ENCODE measurements at regions not wholly inside any gene's neighbourhood (a gene's known extent, or its start where the extent isn't known, plus 50 kb on each side); places are given as distances from the start of the nearest gene placed in this dataset.

GRCh38 chr16:6625606-6626005 lies 707.0 kb upstream of the RBFOX1 start:
- H3K9ac ChIP-seq (ENCODE audit: low read length), result no peak overlapping the region
- H3K4me3 ChIP-seq (ENCODE audit: low read length), result no peak overlapping the region
- no peaks in the 10 kb centered on the region for H4K20me1 ChIP-seq (ENCODE audit: insufficient read depth, low read length)
- no peaks in the 10 kb centered on the region for H3K27me3 ChIP-seq (ENCODE audit: low read depth, low read length)
- H3K9me3 ChIP-seq (ENCODE audit: insufficient read depth, low read length), result no peaks in the 10 kb centered on the region
- no peak overlapping the region for H3K4me2 ChIP-seq (ENCODE audit: low read length)
- H3K27ac ChIP-seq (ENCODE audit: low read length), result no peak overlapping the region
- TF ChIP-seq CTCF (IDR thresholded peaks at IDR 0.05; ENCODE audit: low read depth, low read length), result no peak
- TF ChIP-seq EZH2phosphoT487 (IDR thresholded peaks at IDR 0.05; ENCODE audit: low read depth), result no peak
- no peaks in the 10 kb centered on the region for H3K79me2 ChIP-seq (ENCODE audit: low read length)
- H3K36me3 ChIP-seq (replicated peaks; ENCODE audit: low read depth, low read length), result no peaks in the 10 kb centered on the region
- H3K4me1 ChIP-seq (ENCODE audit: low read length), result no peaks in the 10 kb centered on the region
- H2AFZ ChIP-seq (ENCODE audit: low read depth, low read length), result no peak overlapping the region

GRCh38 chr16:6618874-6619273 lies 713.8 kb upstream of the RBFOX1 start:
- no peak for TF ChIP-seq EZH2phosphoT487 (IDR thresholded peaks at IDR 0.05; ENCODE audit: low read depth)
- no peak for TF ChIP-seq CTCF (IDR thresholded peaks at IDR 0.05; ENCODE audit: low read depth, low read length)
- H2AFZ ChIP-seq (ENCODE audit: low read depth, low read length), result no peak overlapping the region
- no peaks in the 10 kb centered on the region for H3K27me3 ChIP-seq (ENCODE audit: low read depth, low read length)
- H3K79me2 ChIP-seq (ENCODE audit: low read length), result no peaks in the 10 kb centered on the region
- no peaks in the 10 kb centered on the region for H4K20me1 ChIP-seq (ENCODE audit: insufficient read depth, low read length)
- no peak overlapping the region for H3K4me3 ChIP-seq (ENCODE audit: low read length)
- no peak overlapping the region for H3K27ac ChIP-seq (ENCODE audit: low read length)
- no peaks in the 10 kb centered on the region for H3K9me3 ChIP-seq (ENCODE audit: insufficient read depth, low read length)
- H3K4me1 ChIP-seq (ENCODE audit: low read length), result no peaks in the 10 kb centered on the region
- no peaks in the 10 kb centered on the region for H3K36me3 ChIP-seq (replicated peaks; ENCODE audit: low read depth, low read length)
- no peak overlapping the region for H3K4me2 ChIP-seq (ENCODE audit: low read length)
- no peak overlapping the region for H3K9ac ChIP-seq (ENCODE audit: low read length)

GRCh38 chr16:6616746-6617145 lies 715.9 kb upstream of the RBFOX1 start:
- H3K79me2 ChIP-seq (ENCODE audit: low read length), result no peaks in the 10 kb centered on the region
- no peak overlapping the region for H3K4me2 ChIP-seq (ENCODE audit: low read length)
- H4K20me1 ChIP-seq (ENCODE audit: insufficient read depth, low read length), result no peaks in the 10 kb centered on the region
- no peak overlapping the region for H3K9ac ChIP-seq (ENCODE audit: low read length)
- H3K4me3 ChIP-seq (ENCODE audit: low read length), result no peak overlapping the region
- H3K36me3 ChIP-seq (replicated peaks; ENCODE audit: low read depth, low read length), result no peaks in the 10 kb centered on the region
- H3K27me3 ChIP-seq (ENCODE audit: low read depth, low read length), result no peaks in the 10 kb centered on the region
- no peaks in the 10 kb centered on the region for H3K9me3 ChIP-seq (ENCODE audit: insufficient read depth, low read length)
- H3K27ac ChIP-seq (ENCODE audit: low read length), result no peak overlapping the region
- no peak for TF ChIP-seq CTCF (IDR thresholded peaks at IDR 0.05; ENCODE audit: low read depth, low read length)
- TF ChIP-seq EZH2phosphoT487 (IDR thresholded peaks at IDR 0.05; ENCODE audit: low read depth), result no peak
- H2AFZ ChIP-seq (ENCODE audit: low read depth, low read length), result no peak overlapping the region
- H3K4me1 ChIP-seq (ENCODE audit: low read length), result no peaks in the 10 kb centered on the region

GRCh38 chr16:6615636-6616035 lies 717.0 kb upstream of the RBFOX1 start:
- TF ChIP-seq CTCF (IDR thresholded peaks at IDR 0.05; ENCODE audit: low read depth, low read length) (no peak), EZH2phosphoT487 (IDR thresholded peaks at IDR 0.05; ENCODE audit: low read depth) (no peak)
- H3K4me2 ChIP-seq (ENCODE audit: low read length), result no peak overlapping the region
- H3K9ac ChIP-seq (ENCODE audit: low read length), result no peak overlapping the region
- H3K4me1 ChIP-seq (ENCODE audit: low read length), result no peaks in the 10 kb centered on the region
- H3K79me2 ChIP-seq (ENCODE audit: low read length), result no peaks in the 10 kb centered on the region
- H3K36me3 ChIP-seq (replicated peaks; ENCODE audit: low read depth, low read length), result no peaks in the 10 kb centered on the region
- H3K27ac ChIP-seq (ENCODE audit: low read length), result no peak overlapping the region
- no peaks in the 10 kb centered on the region for H3K9me3 ChIP-seq (ENCODE audit: insufficient read depth, low read length)
- H3K4me3 ChIP-seq (ENCODE audit: low read length), result no peak overlapping the region
- no peaks in the 10 kb centered on the region for H4K20me1 ChIP-seq (ENCODE audit: insufficient read depth, low read length)
- H3K27me3 ChIP-seq (ENCODE audit: low read depth, low read length), result no peaks in the 10 kb centered on the region
- no peak overlapping the region for H2AFZ ChIP-seq (ENCODE audit: low read depth, low read length)
